Neural progenitor cell (in vitro differentiated cells): ENCODE measurements at regions not wholly inside any gene's neighbourhood (a gene's known extent, or its start where the extent isn't known, plus 50 kb on each side); places are given as distances from the start of the nearest gene placed in this dataset.
A peak's percentile ranks its signal among the peaks of the same experiment; 100 is the strongest.

Experiments used
- DNase-seq: peaks from one replicate; pipeline ENCODE4 v3.0.0-alpha.2; 2016; ENCODE audit warnings: low spot score
- H2AFZ ChIP-seq: fragments of 200-600 bp; sonication (generic); replicated peaks from 2 replicates; pipeline ENCODE4 v1.6.1; 2016; ENCODE audit warnings: antibody characterized with exemption
- H3F3A ChIP-seq: fragments of 200-600 bp; sonication (generic); 2 replicates; pipeline ENCODE4 v1.6.1; 2016; ENCODE audit warnings: antibody characterized with exemption, low read depth
- H3K27ac ChIP-seq: fragments of 200-600 bp; sonication (generic); 2 replicates; pipeline ENCODE4 v1.5.1; 2016; ENCODE audit warnings: mild to moderate bottlenecking
- H3K27me3 ChIP-seq: fragments of 200-600 bp; sonication (generic); 2 replicates; pipeline ENCODE4 v1.6.1; 2016; ENCODE audit warnings: mild to moderate bottlenecking, moderate library complexity
- H3K36me3 ChIP-seq: fragments of 200-600 bp; sonication (generic); 2 replicates; pipeline ENCODE4 v1.5.1; 2016
- H3K4me1 ChIP-seq: fragments of 200-600 bp; sonication (generic); 2 replicates; pipeline ENCODE4 v1.6.1; 2016; ENCODE audit warnings: mixed run types
- H3K4me2 ChIP-seq: fragments of 200-600 bp; sonication (generic); 2 replicates; pipeline ENCODE4 v1.6.1; 2016
- H3K4me3 ChIP-seq: fragments of 200-600 bp; sonication (generic); 2 replicates; pipeline ENCODE4 v1.5.1; 2016
- H3K79me2 ChIP-seq: fragments of 200-600 bp; sonication (generic); 2 replicates; pipeline ENCODE4 v1.6.1; 2016; ENCODE audit warnings: low read depth
- H3K9ac ChIP-seq: fragments of 200-600 bp; sonication (generic); 2 replicates; pipeline ENCODE4 v1.6.1; 2016
- H3K9me3 ChIP-seq: fragments of 200-600 bp; sonication (generic); 2 replicates; pipeline ENCODE4 v1.5.1; 2016; ENCODE audit warnings: low read depth
- H4K20me1 ChIP-seq: fragments of 200-600 bp; sonication (generic); 2 replicates; pipeline ENCODE4 v1.6.1; 2016; ENCODE audit warnings: low read depth
- H3K27ac Mint-ChIP-seq: 3 replicates; pipeline ENCODE4 v1.8.0; 2021; ENCODE audit warnings: mixed read lengths
- H3K27me3 Mint-ChIP-seq: 2 replicates; pipeline ENCODE4 v1.8.0; 2022; ENCODE audit warnings: low read depth, mild to moderate bottlenecking, inconsistent platforms, moderate library complexity, mixed read lengths; ENCODE audit not compliant: insufficient read depth
- H3K36me3 Mint-ChIP-seq: 3 replicates; pipeline ENCODE4 v1.8.0; 2021; ENCODE audit warnings: mixed read lengths
- H3K4me1 Mint-ChIP-seq: 3 replicates; pipeline ENCODE4 v1.8.0; 2021; ENCODE audit warnings: mixed read lengths
- H3K4me3 Mint-ChIP-seq: 3 replicates; pipeline ENCODE4 v1.8.0; 2021; ENCODE audit warnings: mild to moderate bottlenecking, moderate library complexity, mixed read lengths
- H3K9me3 Mint-ChIP-seq: 3 replicates; pipeline ENCODE4 v1.8.0; 2020; ENCODE audit warnings: mixed read lengths
- CTCF ChIP-seq: fragments of 200-600 bp; sonication (generic); IDR thresholded peaks from 2 replicates; pipeline ENCODE4 v1.5.1; 2017; ENCODE audit warnings: antibody characterized with exemption, mild to moderate bottlenecking
- EZH2 ChIP-seq: fragments of 200-600 bp; sonication (generic); IDR thresholded peaks from 2 replicates; pipeline ENCODE4 v1.6.1; 2017; ENCODE audit warnings: antibody characterized with exemption, mild to moderate bottlenecking, moderate library complexity
- EZH2phosphoT487 ChIP-seq: fragments of 200-600 bp; sonication (generic); IDR thresholded peaks from 2 replicates; pipeline ENCODE4 v1.6.1; 2017; ENCODE audit warnings: antibody characterized with exemption

- peaks cover 2% of the 10 kb centered on the region for H3K9me3 Mint-ChIP-seq
- Histone ChIP-seq H2AFZ (peak overlapping the region; percentile 22), H3K27me3 (no peaks in the 10 kb centered on the region), H3K9me3 (no peaks in the 10 kb centered on the region), H3K27ac (no peak overlapping the region), H3K4me3 (no peak overlapping the region), H3K79me2 (no peaks in the 10 kb centered on the region), H4K20me1 (no peaks in the 10 kb centered on the region), H3K36me3 (no peaks in the 10 kb centered on the region), H3F3A (peaks cover 1% of the 10 kb centered on the region), H3K4me2 (no peak overlapping the region), H3K9ac (no peak overlapping the region), H3K4me1 (peaks cover 10% of the 10 kb centered on the region)
- H3K4me3 Mint-ChIP-seq, result no peak overlapping the region
- peaks cover 2% of the 10 kb centered on the region for H3K27me3 Mint-ChIP-seq
- no peak for DNase-seq
- H3K36me3 Mint-ChIP-seq, result no peaks in the 10 kb centered on the region
- TF ChIP-seq CTCF (no peak), EZH2phosphoT487 (no peak), EZH2 (no peak)
- H3K4me1 Mint-ChIP-seq, result peaks cover 32% of the 10 kb centered on the region
- H3K27ac Mint-ChIP-seq, result peak overlapping the region; percentile 80
These were observed 455.3 kb upstream of the NR2F2 start for GRCh38 chr15:95875121-95875643.

DNA sequence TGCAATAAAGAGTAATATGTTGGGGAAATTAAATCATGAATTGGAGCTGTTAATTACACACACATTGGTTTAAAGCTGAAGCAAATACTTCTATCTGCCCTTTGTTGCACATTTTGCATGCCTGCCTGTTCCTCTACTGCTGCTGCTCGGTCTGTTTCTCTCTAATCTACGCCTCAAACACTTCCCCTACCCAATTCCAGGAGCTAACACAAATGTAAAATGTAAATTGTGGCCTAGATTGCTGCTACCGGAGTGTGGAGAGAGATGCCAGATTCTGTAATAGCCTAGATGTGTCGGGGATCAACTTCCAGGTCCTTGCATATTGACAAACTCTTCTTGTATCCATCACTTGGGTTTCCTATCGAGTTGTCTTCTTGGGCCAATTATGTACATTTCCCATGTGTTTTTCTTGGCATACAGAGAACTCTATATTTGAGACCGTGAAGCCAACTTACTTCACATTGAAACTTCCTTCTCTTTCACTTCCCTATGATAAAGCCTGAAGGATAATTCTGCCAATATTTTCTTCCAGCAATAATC is 450.4 kb upstream of the NR2F2 start:
- H3K9me3 Mint-ChIP-seq, result peaks cover 2% of the 10 kb centered on the region
- H3K27me3 Mint-ChIP-seq, result peaks cover 2% of the 10 kb centered on the region
- Histone ChIP-seq H3K4me1 (peaks cover 20% of the 10 kb centered on the region), H3K4me2 (no peak overlapping the region), H3K36me3 (no peaks in the 10 kb centered on the region), H3K79me2 (no peaks in the 10 kb centered on the region), H3F3A (no peaks in the 10 kb centered on the region), H3K4me3 (no peak overlapping the region), H3K9me3 (no peaks in the 10 kb centered on the region), H3K27ac (no peak overlapping the region), H2AFZ (no peak overlapping the region), H4K20me1 (no peaks in the 10 kb centered on the region), H3K9ac (no peak overlapping the region), H3K27me3 (no peaks in the 10 kb centered on the region)
- no peak overlapping the region for H3K27ac Mint-ChIP-seq
- H3K4me1 Mint-ChIP-seq, result peaks cover 34% of the 10 kb centered on the region
- no peak overlapping the region for H3K4me3 Mint-ChIP-seq
- DNase-seq, result no peak
- no peaks in the 10 kb centered on the region for H3K36me3 Mint-ChIP-seq
- no peak for TF ChIP-seq EZH2
- no peak for TF ChIP-seq CTCF
- no peak for TF ChIP-seq EZH2phosphoT487

- Histone ChIP-seq H3K4me1 (peaks cover 16% of the 10 kb centered on the region), H3F3A (no peaks in the 10 kb centered on the region), H3K9me3 (no peaks in the 10 kb centered on the region), H3K9ac (no peak overlapping the region), H3K27me3 (no peaks in the 10 kb centered on the region), H3K27ac (no peak overlapping the region), H3K4me2 (no peak overlapping the region), H3K36me3 (no peaks in the 10 kb centered on the region), H3K79me2 (no peaks in the 10 kb centered on the region), H4K20me1 (no peaks in the 10 kb centered on the region), H2AFZ (no peak overlapping the region), H3K4me3 (no peak overlapping the region)
- Mint-ChIP-seq H3K4me1 (peaks cover 28% of the 10 kb centered on the region), H3K4me3 (no peak overlapping the region), H3K27ac (no peak overlapping the region), H3K27me3 (no peaks in the 10 kb centered on the region), H3K9me3 (peaks cover 2% of the 10 kb centered on the region), H3K36me3 (no peaks in the 10 kb centered on the region)
- TF ChIP-seq CTCF (no peak), EZH2 (no peak), EZH2phosphoT487 (no peak)
- no peak for DNase-seq
These were observed 449.9 kb upstream of the NR2F2 start for GRCh38 chr15:95880630-95881029.
